Activated T-cell treated with anti-CD3 and anti-CD28 coated beads for 1 hour (primary cell): ENCODE measurements at regions not wholly inside any gene's neighbourhood (a gene's known extent, or its start where the extent isn't known, plus 50 kb on each side); places are given as distances from the start of the nearest gene placed in this dataset.
"Not testable (repeated sequence)": the region's sequence is repeated elsewhere in the genome, so short reads cannot be mapped to it uniquely, and the experiment has no call there.

Experiments used
- DNase-seq: peaks from one replicate; pipeline ENCODE4 v3.0.0-alpha.2; 2020; ENCODE audit warnings: low read depth

- DNase-seq = no peak
Observed at GRCh38 chr6:4459032-4459431, 317.2 kb upstream of the CDYL start.

- no peak for DNase-seq
Observed at GRCh38 chr6:4451718-4452117, 316.3 kb upstream of the ECI2 start.

DNA sequence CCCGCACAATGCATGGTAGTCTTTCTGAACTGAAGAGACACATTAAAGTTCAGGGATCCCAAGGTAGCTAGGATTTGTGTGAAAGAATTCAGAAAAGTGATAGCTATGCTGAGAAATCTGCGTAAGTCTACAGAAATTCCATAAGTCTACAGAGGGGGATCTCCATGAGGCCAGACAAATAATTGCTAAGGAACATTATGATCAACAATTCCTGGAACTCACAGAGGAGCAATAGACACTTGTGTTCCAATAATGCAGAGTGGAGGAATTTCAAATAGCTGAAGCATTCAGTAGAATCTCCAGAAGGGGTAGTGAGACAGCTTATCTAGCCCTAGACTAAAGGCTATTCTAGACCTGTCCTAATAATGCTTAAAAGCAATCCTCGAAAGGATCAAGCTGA is 315.7 kb upstream of the ECI2 start:
- DNase-seq = no peak

DNA sequence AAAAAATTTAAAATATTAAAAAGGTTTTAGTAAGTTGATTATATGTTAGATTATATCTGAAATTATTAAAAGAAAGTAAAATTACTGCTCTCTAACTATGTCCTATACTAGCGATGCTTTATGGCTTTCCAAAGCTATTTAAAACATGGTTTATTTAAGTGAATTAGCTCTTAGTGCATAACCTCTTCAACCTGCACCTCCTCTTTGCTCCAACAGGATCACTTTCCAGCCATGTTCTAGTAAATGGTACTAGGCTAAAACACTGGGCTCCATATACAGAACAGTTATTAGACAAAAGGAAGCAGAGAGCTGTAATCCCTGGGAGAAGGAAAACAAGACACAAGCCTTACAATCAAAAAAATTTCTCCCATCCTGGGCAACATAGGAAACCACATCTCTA is 314.9 kb upstream of the ECI2 start:
- no peak for DNase-seq

- no peak for DNase-seq
Observed at GRCh38 chr6:4449409-4449808, 314.0 kb upstream of the ECI2 start.

DNA sequence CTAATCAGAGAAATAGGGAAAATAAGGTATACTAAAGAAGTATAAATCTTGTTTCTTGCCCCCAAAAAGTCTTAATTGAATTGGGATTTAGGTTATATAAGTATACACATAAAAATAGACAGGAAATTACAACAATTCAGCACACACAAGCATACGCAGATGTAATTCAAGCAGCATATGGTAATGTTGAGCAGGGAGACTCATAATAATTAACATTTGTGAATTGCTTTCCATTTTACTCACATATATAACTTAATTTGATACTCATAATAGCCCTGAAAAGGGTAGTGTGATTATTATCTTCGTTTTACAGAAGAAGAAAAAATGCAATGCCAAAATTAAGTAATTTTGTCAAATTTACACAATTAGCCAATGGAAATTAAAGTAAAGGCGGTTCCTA is 313.5 kb upstream of the ECI2 start:
- DNase-seq = no peak

DNA sequence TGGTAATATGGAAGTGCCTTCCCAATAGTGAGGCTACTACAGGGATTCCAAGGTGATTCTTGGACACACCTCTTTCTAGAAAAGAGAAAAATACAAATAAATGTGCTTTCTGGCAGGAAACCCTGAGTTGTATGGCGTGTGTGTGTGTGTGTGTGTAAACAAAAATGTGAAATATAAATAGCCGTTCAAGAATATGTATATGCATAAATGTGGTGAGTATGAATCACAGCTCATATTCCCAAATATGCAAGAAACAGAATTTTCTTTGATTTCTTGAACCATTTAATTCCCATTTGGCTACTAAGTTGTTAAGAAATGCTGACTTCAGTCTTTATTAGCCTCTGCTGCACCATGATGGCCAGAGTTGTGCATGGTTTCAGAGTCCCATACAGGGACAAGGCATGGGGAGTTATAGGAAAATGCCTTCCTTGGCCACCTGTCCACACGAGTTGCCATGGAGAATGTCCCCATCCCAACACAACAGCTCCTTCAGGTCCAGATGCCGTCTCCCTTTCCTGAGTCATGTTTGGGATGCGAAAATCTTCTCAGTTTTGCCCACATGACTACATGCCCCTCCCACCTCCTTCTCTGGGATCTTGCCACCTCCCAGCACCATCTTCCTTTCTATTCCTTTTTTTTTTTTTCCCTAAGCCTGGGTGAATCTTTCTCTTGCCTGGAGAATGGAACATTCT is 312.4 kb upstream of the ECI2 start:
- no peak for DNase-seq

DNA sequence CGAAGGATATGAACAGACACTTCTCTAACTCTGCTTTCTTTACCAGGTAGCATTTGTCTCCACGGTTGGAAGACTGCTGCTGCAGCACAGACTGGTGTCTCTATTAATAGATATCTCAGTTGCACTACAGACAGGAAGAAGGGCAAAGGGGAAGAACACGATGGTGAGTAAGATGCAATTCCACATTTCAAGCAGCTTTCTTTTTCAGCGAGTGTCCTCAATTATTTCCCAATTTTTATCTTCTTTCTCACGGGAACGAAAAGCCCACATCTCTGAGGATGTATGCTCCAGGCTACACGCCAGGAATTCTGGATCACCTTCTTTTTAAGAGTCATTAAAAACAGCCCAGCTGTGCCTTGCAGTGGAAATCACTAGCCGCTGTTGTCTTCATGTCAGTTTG is 311.6 kb upstream of the ECI2 start:
- no peak for DNase-seq

DNA sequence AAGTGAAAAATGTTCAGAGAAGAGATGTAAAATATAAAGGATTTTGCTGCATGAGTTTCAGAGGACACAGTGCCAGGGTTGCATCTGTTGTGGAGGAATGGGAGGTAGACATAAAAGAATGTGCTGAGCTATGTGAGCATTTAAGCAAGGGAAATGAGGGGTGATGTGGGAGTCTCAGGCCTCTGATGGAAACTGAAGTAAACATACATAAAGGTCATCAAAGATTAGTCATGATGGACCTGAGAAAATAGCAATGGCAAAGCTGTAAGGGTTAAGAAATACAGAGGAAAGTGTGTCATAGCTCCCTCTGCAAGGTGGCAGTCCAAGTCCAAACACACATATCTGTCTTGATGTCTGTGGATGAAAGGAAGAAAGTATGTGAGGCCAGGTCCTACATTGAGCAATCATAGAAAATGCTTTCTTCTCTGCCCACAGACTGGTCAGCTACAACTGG is 306.6 kb upstream of the ECI2 start:
- no peak for DNase-seq

DNA sequence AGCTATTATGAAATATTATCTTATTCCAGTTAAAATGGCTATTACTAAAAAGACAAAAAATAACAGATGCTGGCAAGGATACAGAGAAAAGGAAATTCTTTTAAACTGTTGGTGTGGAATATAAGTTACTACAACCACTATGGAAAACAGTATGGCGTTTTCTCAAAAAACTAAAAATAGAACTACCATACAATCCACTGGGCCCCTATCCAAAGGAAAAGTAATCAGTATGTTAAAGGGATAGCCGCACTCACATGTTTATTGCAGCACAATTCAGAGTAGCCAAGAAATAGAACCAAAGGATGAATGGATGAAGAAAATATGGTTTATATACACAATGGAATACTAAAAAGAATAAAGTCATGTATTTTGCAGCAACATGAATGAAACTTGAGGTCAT is 303.8 kb upstream of the ECI2 start:
- DNase-seq = no peak

DNA sequence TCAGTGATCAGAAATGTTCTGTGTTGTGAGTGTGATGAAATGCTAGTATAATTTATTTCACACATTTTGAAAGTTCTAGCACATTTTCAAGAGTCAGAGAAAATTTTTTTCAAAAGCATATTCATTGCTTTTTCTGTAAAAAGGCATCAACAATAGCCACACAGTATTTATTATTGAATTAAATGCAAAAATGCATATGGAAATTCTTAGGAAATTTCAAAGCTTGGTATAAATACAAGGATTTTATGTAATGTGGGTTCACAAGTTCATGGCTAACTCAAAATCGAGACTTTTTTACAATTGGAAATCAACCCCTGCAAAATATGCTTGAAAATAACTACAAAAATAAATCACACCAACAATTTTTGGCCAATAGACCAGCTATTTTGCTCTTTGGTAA is 302.0 kb upstream of the ECI2 start:
- DNase-seq = no peak

GRCh38 chr6:4435981-4436445 is 300.6 kb upstream of the ECI2 start:
- DNase-seq = no peak

DNA sequence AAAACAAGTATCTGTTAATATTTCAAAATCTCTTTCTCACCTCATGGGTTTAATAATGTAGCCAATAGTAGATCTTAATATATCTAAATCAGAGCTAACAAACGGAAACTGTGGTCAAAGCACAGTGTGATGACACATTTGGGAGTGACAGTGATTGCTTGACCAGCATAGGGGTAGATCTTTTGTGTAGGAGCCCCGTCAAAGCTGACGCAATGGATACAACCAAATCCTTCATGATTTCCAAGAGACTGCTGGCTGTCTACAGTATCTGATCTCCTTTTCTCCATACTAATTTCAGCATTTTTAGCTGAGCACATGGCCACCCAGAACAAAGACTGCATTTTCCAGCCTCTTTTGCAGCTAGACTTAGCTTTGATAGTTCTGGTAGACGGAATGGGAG is 299.3 kb upstream of the ECI2 start:
- DNase-seq = no peak

- DNase-seq = no peak
Observed at GRCh38 chr6:4433199-4433598, 297.8 kb upstream of the ECI2 start.

GRCh38 chr6:4426968-4427367 is 291.6 kb upstream of the ECI2 start:
- no peak for DNase-seq

- DNase-seq = no peak
Observed at GRCh38 chr6:4421837-4422236, 286.5 kb upstream of the ECI2 start.

DNA sequence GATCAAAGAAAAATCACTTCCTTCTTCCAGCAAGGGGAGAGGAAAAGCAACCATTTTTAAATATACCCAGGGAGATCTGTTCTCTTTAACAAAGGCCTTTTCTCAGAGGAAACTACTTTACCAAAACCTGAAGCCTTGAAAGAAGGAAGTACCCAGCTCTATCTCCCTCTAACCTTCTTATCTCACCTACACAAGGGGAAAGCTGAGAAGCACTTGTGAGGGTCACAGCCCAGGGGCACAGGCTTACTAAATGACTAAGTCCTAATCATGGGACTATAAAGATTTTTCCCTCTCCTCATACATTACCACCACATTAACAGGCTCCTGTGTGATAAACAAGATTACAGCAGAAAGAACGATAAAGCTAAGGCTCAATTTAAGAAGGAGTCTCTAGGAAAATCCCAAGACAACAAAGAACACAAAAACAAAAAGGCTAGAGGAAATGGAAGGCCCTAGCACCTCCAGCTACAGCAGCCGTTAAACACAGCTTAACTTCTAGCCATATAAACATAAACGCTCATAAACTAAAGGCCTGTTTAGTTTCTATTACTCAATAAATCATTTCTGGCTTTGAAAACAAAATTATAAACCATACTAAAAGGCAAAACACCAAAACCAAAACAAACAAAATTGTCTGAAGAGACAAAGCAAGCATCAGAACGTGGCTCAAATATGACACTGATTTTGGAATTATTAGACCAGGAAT is 284.9 kb upstream of the ECI2 start:
- no peak for DNase-seq

GRCh38 chr6:4415549-4415948 is 280.2 kb upstream of the ECI2 start:
- DNase-seq = no peak

DNA sequence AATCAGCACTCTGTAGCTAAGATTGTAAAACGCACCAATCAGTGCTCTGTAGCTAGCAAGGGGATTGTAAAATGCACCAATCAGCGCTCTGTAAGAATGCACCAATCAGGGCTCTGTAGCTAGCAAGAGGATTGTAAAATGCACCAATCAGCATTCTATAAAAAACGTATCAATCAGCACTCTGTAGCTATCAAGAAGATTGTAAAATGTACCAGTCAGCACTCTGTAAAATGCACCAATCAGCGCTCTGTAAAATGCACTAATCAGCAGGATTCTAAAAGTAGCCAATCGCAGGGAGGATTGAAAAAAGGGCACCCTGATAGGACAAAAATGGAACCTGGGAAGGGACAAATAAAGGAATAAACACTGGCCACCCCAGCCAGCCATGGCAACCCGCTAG is 278.7 kb upstream of the ECI2 start:
- DNase-seq = not testable (repeated sequence)

GRCh38 chr6:4413073-4413472 is 277.7 kb upstream of the ECI2 start:
- DNase-seq = no peak

GRCh38 chr6:4412488-4412887 is 277.1 kb upstream of the ECI2 start:
- DNase-seq = no peak

DNA sequence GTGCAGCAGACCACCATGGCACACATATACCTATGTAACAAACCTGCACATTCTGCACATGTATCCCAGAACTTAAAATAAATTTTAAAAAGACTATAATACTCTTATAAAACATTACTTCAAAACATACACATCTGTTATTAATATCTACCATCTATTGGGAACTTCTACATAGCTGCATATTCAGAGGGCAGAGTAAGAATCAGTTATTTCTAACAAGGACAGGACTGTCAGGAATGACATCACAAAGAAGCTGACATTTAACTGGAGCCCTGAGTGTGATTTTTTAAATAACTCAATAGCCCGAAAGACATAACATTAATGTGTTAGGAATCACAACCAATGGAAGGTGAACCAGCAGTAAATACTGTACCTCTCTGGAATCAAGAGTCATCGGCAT is 276.7 kb upstream of the ECI2 start:
- DNase-seq = no peak

DNA sequence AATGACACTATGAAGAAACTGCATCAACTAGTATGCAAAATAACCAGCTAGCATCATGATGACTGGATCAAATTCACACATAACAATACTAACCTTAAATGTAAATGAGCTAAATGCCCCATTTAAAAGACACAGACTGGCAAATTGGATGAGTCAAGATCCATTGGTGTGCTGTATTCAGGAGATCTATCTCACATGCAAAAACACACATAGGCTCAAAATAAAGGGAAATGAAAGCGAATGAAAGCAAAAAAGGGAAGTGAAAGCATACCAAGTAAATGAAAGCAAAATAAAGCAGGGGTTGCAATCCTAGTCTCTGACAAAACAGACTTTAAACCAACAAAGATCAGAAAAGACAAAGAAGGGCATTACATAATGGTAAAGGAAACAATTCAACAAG is 272.3 kb upstream of the ECI2 start:
- DNase-seq = not testable (repeated sequence)
